RWPE2 (cell line): ENCODE measurements at regions not wholly inside any gene's neighbourhood (a gene's known extent, or its start where the extent isn't known, plus 50 kb on each side); places are given as distances from the start of the nearest gene placed in this dataset.

ENCODE experiments used
- ATAC-seq: fragments of 200-7000 bp; cut with Tn5 transposase; 3 replicates; pipeline ENCODE4 v1.9.1; 2021; ENCODE audit warnings: low read depth
- DNase-seq: peaks from one replicate; pipeline ENCODE4 v3.0.0-alpha.2; 2020; ENCODE audit warnings: low spot score
- H3K27ac ChIP-seq: fragments of 450-650 bp; 2 replicates; pipeline ENCODE4 v1.5.1; 2017; ENCODE audit warnings: mild to moderate bottlenecking; ENCODE audit not compliant: poor library complexity, severe bottlenecking
- H3K27me3 ChIP-seq: fragments of 250-450 bp; sonication (Bioruptor Pico); 2 replicates; pipeline ENCODE4 v1.5.1; 2021; ENCODE audit warnings: mild to moderate bottlenecking, moderate library complexity; ENCODE audit not compliant: insufficient read depth, poor library complexity, severe bottlenecking
- H3K36me3 ChIP-seq: fragments of 250-450 bp; sonication (Bioruptor Pico); 2 replicates; pipeline ENCODE4 v1.5.1; 2020; ENCODE audit warnings: low read depth, mild to moderate bottlenecking, moderate library complexity
- H3K4me1 ChIP-seq: fragments of 250-450 bp; sonication (Bioruptor Pico); 2 replicates; pipeline ENCODE4 v1.5.1; 2021; ENCODE audit warnings: mild to moderate bottlenecking, moderate library complexity; ENCODE audit not compliant: insufficient read depth, poor library complexity, severe bottlenecking
- H3K4me3 ChIP-seq: fragments of 250-450 bp; sonication (Bioruptor Pico); 2 replicates; pipeline ENCODE4 v1.5.1; 2021; ENCODE audit warnings: mild to moderate bottlenecking, moderate library complexity; ENCODE audit not compliant: severe bottlenecking
- H3K9me3 ChIP-seq: fragments of 250-450 bp; sonication (Bioruptor Pico); 2 replicates; pipeline ENCODE4 v1.5.1; 2021; ENCODE audit warnings: mild to moderate bottlenecking, moderate library complexity; ENCODE audit not compliant: severe bottlenecking
- CTCF ChIP-seq: fragments of 450-650 bp; IDR thresholded peaks from one replicate; pipeline ENCODE4 v1.5.1; 2017; ENCODE audit warnings: mild to moderate bottlenecking, moderate library complexity; ENCODE audit not compliant: poor library complexity, severe bottlenecking

- Histone ChIP-seq H3K9me3 (no peaks in the 10 kb centered on the region), H3K4me3 (no peak overlapping the region), H3K27ac (no peak overlapping the region), H3K36me3 (no peaks in the 10 kb centered on the region), H3K4me1 (peaks cover 6% of the 10 kb centered on the region), H3K27me3 (no peaks in the 10 kb centered on the region)
- TF ChIP-seq CTCF, result no peak
- ATAC-seq, result no peak
- DNase-seq, result no peak
Observed at GRCh38 chr6:1525364-1526038, 84.2 kb upstream of the FOXC1 start.

- Histone ChIP-seq H3K4me1 (peaks cover 6% of the 10 kb centered on the region), H3K27ac (no peak overlapping the region), H3K4me3 (no peak overlapping the region), H3K9me3 (peaks cover 3% of the 10 kb centered on the region), H3K27me3 (no peaks in the 10 kb centered on the region), H3K36me3 (no peaks in the 10 kb centered on the region)
- no peak for ATAC-seq
- no peak for DNase-seq
- no peak for TF ChIP-seq CTCF
Observed at GRCh38 chr6:1526398-1527072, 83.2 kb upstream of the FOXC1 start.

- no peak for TF ChIP-seq CTCF
- Histone ChIP-seq H3K9me3 (peaks cover 3% of the 10 kb centered on the region), H3K27ac (no peak overlapping the region), H3K4me3 (no peak overlapping the region), H3K36me3 (no peaks in the 10 kb centered on the region), H3K4me1 (peaks cover 6% of the 10 kb centered on the region), H3K27me3 (no peaks in the 10 kb centered on the region)
- DNase-seq (no peak), ATAC-seq (peak; percentile 68)
Observed at GRCh38 chr6:1527073-1527457, 82.7 kb upstream of the FOXC1 start.

GRCh38 chr6:1535295-1535694 lies 74.4 kb upstream of the FOXC1 start:
- peaks cover 8% of the 10 kb centered on the region for H3K4me1 ChIP-seq
- H3K27me3 ChIP-seq, result no peaks in the 10 kb centered on the region
- H3K27ac ChIP-seq, result peak overlapping the region; percentile 46
- no peaks in the 10 kb centered on the region for H3K36me3 ChIP-seq
- peak; percentile 95 for ATAC-seq
- DNase-seq, result no peak
- no peak for TF ChIP-seq CTCF
- H3K9me3 ChIP-seq, result peaks cover 3% of the 10 kb centered on the region
- no peak overlapping the region for H3K4me3 ChIP-seq
